ENCODE measurements at regions not wholly inside any gene's neighbourhood (a gene's known extent, or its start where the extent isn't known, plus 50 kb on each side); places are given as distances from the start of the nearest gene placed in this dataset.

GRCh38 chr9:89755821-89756220 is 151.0 kb downstream of the GADD45G start (continued):
- TF ChIP-seq POU5F1 (IDR thresholded peaks at IDR 0.05; ENCODE audit: low read depth, low read length) (no peak), YY1 (IDR thresholded peaks at IDR 0.05; ENCODE audit: low read depth, low read length) (no peak), ATF3 (IDR thresholded peaks at IDR 0.05; ENCODE audit: insufficient read depth, low read depth, low read length) (no peak), CHD7 (IDR thresholded peaks at IDR 0.05; ENCODE audit: insufficient replicate concordance, low read length) (no peak), TEAD4 (IDR thresholded peaks at IDR 0.05; ENCODE audit: low read depth, low read length) (no peak), JUN (IDR thresholded peaks at IDR 0.05; ENCODE audit: low read depth, low read length) (no peak), TBP (IDR thresholded peaks at IDR 0.05; ENCODE audit: low read depth, low read length) (no peak)

Data from H1 (cell line).